GM23338 (cell line): ENCODE measurements at regions not wholly inside any gene's neighbourhood (a gene's known extent, or its start where the extent isn't known, plus 50 kb on each side); places are given as distances from the start of the nearest gene placed in this dataset.

Source experiments
- EZH2 ChIP-seq: fragments of 200-600 bp; sonication (generic); IDR thresholded peaks from one replicate; pipeline ENCODE4 v1.8.0; 2017; ENCODE audit warnings: antibody characterized with exemption, mild to moderate bottlenecking, low read depth; ENCODE audit not compliant: unreplicated experiment
- ZNF114 ChIP-seq: fragments of 250-450 bp; sonication (Bioruptor Pico); IDR thresholded peaks from 2 replicates; pipeline ENCODE4 v1.5.0; 2020; ENCODE audit warnings: mild to moderate bottlenecking, moderate library complexity
- TF ChIP-seq, protein P1 (sequence below), 2 experiments: fragments of 200-600 bp in 1 of 2; sonication (generic) in 1 of 2; conservative IDR thresholded peaks; 2 replicates each; pipeline versions ENCODE4 v1.5.1 to v1.6.1; 2016 to 2017; ENCODE audit warnings: antibody characterized with exemption in 2 of 2, low read depth in 2 of 2, mild to moderate bottlenecking in 2 of 2, moderate library complexity in 1 of 2
- TF ChIP-seq, protein P2 (sequence below): IDR thresholded peaks from one replicate; pipeline ENCODE4 v1.6.1; 2018; ENCODE audit warnings: antibody characterized with exemption; ENCODE audit not compliant: unreplicated experiment

DNA sequence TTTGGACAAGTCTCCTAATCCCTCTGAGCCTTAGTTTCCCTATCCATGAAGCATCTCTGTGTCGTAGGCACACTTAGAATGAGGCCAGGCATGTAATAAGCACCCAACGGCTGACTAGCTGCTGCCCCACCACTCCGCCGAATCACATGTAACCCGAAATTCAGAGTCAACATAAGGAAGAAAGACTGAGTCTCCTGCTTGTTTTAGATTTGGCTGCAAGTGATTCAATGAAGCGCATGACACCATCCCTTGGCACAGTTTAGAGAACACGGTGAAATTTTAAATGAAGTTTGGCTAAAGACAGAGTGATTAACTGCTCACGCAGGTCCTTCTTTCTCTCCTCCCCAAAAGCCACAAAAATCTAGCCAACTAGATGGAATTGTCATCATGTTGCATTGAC is 279.2 kb downstream of the TLE3 start:
- no peak for TF ChIP-seq EZH2
- TF ChIP-seq, protein P1, sequence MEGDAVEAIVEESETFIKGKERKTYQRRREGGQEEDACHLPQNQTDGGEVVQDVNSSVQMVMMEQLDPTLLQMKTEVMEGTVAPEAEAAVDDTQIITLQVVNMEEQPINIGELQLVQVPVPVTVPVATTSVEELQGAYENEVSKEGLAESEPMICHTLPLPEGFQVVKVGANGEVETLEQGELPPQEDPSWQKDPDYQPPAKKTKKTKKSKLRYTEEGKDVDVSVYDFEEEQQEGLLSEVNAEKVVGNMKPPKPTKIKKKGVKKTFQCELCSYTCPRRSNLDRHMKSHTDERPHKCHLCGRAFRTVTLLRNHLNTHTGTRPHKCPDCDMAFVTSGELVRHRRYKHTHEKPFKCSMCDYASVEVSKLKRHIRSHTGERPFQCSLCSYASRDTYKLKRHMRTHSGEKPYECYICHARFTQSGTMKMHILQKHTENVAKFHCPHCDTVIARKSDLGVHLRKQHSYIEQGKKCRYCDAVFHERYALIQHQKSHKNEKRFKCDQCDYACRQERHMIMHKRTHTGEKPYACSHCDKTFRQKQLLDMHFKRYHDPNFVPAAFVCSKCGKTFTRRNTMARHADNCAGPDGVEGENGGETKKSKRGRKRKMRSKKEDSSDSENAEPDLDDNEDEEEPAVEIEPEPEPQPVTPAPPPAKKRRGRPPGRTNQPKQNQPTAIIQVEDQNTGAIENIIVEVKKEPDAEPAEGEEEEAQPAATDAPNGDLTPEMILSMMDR (conservative IDR thresholded peaks at IDR 0.05; ENCODE audit: low read depth in 2 of 2): no peak
- no peak for TF ChIP-seq ZNF114 (CRISPR knock-in tag)
- TF ChIP-seq, protein P2, sequence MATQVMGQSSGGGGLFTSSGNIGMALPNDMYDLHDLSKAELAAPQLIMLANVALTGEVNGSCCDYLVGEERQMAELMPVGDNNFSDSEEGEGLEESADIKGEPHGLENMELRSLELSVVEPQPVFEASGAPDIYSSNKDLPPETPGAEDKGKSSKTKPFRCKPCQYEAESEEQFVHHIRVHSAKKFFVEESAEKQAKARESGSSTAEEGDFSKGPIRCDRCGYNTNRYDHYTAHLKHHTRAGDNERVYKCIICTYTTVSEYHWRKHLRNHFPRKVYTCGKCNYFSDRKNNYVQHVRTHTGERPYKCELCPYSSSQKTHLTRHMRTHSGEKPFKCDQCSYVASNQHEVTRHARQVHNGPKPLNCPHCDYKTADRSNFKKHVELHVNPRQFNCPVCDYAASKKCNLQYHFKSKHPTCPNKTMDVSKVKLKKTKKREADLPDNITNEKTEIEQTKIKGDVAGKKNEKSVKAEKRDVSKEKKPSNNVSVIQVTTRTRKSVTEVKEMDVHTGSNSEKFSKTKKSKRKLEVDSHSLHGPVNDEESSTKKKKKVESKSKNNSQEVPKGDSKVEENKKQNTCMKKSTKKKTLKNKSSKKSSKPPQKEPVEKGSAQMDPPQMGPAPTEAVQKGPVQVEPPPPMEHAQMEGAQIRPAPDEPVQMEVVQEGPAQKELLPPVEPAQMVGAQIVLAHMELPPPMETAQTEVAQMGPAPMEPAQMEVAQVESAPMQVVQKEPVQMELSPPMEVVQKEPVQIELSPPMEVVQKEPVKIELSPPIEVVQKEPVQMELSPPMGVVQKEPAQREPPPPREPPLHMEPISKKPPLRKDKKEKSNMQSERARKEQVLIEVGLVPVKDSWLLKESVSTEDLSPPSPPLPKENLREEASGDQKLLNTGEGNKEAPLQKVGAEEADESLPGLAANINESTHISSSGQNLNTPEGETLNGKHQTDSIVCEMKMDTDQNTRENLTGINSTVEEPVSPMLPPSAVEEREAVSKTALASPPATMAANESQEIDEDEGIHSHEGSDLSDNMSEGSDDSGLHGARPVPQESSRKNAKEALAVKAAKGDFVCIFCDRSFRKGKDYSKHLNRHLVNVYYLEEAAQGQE: no peak
